GM04503 (cell line): ENCODE measurements at regions not wholly inside any gene's neighbourhood (a gene's known extent, or its start where the extent isn't known, plus 50 kb on each side); places are given as distances from the start of the nearest gene placed in this dataset.
"Not testable (repeated sequence)": the region's sequence is repeated elsewhere in the genome, so short reads cannot be mapped to it uniquely, and the experiment has no call there.

Experiments used
- DNase-seq: peaks from one replicate; pipeline ENCODE4 v3.0.0-alpha.2; 2012; ENCODE audit warnings: low read depth

- no peak for DNase-seq
These were observed 95.4 kb upstream of the STC2 start for GRCh38 chr5:173423452-173424117.

- DNase-seq = no peak
These were observed 91.9 kb upstream of the STC2 start for GRCh38 chr5:173420108-173420507.

- no peak for DNase-seq
These were observed 85.3 kb upstream of the STC2 start for GRCh38 chr5:173413471-173413982.

- DNase-seq = no peak
These were observed 84.4 kb upstream of the STC2 start for GRCh38 chr5:173412566-173412965.

GRCh38 chr5:173411791-173412555, 83.8 kb upstream of the STC2 start:
- no peak for DNase-seq

- no peak for DNase-seq
These were observed 82.4 kb upstream of the STC2 start for GRCh38 chr5:173410459-173411233.

- DNase-seq = no peak
These were observed 80.7 kb upstream of the STC2 start for GRCh38 chr5:173408946-173409345.

- no peak for DNase-seq
These were observed 71.6 kb upstream of the STC2 start for GRCh38 chr5:173399851-173400250.

- DNase-seq = no peak
These were observed 69.3 kb upstream of the STC2 start for GRCh38 chr5:173397516-173397915.

GRCh38 chr5:173396311-173396993, 68.2 kb upstream of the STC2 start:
- no peak for DNase-seq

- no peak for DNase-seq
These were observed 67.7 kb upstream of the STC2 start for GRCh38 chr5:173395933-173396308.

GRCh38 chr5:173395257-173395932, 67.2 kb upstream of the STC2 start:
- peak; percentile 31 for DNase-seq

- DNase-seq = no peak
These were observed 66.5 kb upstream of the STC2 start for GRCh38 chr5:173394701-173395100.

- DNase-seq = no peak
These were observed 64.0 kb upstream of the STC2 start for GRCh38 chr5:173392172-173392571.

GRCh38 chr5:173391031-173391430, 62.8 kb upstream of the STC2 start:
- no peak for DNase-seq

GRCh38 chr5:173387293-173387692, 59.1 kb upstream of the STC2 start:
- not testable (repeated sequence) for DNase-seq

GRCh38 chr5:173385832-173386360, 57.7 kb upstream of the STC2 start:
- DNase-seq = no peak

- DNase-seq = no peak
These were observed 55.5 kb upstream of the STC2 start for GRCh38 chr5:173383711-173384110.

- DNase-seq = no peak
These were observed 50.5 kb upstream of the STC2 start for GRCh38 chr5:173378727-173379126.
